GM10266 (cell line): ENCODE measurements at regions not wholly inside any gene's neighbourhood (a gene's known extent, or its start where the extent isn't known, plus 50 kb on each side); places are given as distances from the start of the nearest gene placed in this dataset.
"Not testable (repeated sequence)": the region's sequence is repeated elsewhere in the genome, so short reads cannot be mapped to it uniquely, and the experiment has no call there.

Source experiments
- DNase-seq: peaks from one replicate; pipeline ENCODE4 v3.0.0; 2012; ENCODE audit errors: extremely low spot score
- CTCF ChIP-seq: IDR thresholded peaks from 2 replicates; pipeline ENCODE4 v1.5.1; 2012; ENCODE audit warnings: mild to moderate bottlenecking, low read depth; ENCODE audit not compliant: control insufficient read depth, insufficient read depth; ENCODE audit errors: missing control alignments

- TF ChIP-seq CTCF, result no peak
- no peak for DNase-seq
These were observed 247.9 kb downstream of the SATB1 start for GRCh38 chr3:18177271-18177670.

DNA sequence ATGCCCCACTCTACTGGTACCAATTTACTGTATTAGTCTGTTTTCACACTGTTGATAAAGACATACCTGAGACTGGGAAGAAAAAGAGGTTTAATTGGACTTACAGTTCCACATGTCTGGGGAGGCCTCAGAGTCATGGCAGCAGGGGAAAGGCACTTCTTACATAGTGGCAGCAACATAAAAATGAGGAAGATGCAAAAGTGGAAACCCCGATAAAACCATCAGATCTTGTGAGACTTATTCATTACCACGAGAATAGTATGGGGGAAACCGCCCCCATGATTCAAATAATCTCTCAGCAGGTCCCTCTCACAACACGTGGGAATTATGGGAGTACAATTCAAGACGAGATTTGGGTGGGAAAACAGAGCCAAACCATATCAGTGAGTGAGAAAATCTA is 251.2 kb downstream of the SATB1 start:
- not testable (repeated sequence) for DNase-seq

- TF ChIP-seq CTCF, result no peak
- no peak for DNase-seq
These were observed 265.5 kb downstream of the SATB1 start for GRCh38 chr3:18159681-18160080.

- no peak for TF ChIP-seq CTCF
- DNase-seq, result no peak
These were observed 271.5 kb downstream of the SATB1 start for GRCh38 chr3:18153571-18154173.

DNA sequence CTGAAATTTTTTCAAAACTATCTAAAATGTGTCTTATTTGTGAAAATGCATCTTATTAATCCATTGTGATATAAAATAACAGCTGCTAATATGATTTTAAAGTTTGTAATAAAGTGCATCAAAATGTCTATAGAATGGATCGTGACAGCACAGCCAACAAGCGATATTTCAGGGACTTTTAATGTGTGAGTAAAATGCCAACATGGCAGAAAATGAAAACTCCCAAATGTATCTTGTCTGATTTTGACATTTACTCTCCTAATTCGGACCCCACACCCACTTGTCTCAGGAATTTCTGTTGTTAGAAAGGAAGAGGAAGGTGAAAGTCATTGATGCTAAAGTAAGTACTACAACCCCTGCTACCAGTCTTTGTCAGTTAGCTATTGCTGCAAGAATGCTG is 273.9 kb downstream of the SATB1 start:
- TF ChIP-seq CTCF, result no peak
- no peak for DNase-seq

GRCh38 chr3:18149935-18150334 is 275.2 kb downstream of the SATB1 start:
- no peak for DNase-seq
- no peak for TF ChIP-seq CTCF

DNA sequence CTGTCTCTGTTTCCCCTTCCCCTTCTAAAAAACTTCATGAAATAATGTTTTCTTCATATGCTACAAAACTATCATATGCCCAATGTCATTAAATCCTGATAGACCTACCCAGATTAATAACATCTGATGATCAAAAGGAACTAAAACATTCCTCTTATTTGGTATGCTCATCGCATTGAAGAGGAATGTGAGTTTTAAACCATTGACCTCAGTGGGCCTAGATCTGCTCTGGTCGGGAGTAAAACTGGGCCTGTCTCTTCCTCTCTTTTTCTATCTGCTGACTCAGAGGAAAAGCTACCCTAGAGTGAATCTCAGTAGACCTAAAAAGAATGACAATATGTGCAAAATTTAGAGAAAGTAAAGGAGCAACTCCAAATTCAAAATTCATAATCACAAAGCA is 275.8 kb downstream of the SATB1 start:
- no peak for DNase-seq
- no peak for TF ChIP-seq CTCF

DNA sequence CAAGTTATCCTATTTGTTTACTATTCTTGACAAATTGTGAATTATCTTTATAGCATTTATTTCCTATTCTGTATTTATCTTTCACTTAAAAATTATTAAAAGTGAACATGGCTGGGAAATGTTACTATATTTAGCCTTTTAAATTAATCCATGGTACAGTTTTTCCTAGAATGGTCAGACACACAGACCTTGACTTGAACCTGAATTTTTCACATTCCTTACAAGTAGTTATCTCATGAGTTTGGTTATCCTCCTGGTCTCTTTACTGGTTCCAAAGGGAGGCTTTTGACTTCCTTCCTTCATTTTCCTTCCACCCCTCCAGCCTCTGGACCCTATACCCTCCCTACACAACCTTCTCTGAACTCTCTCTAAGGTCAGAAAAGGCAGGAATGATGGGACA is 280.6 kb downstream of the SATB1 start:
- no peak for TF ChIP-seq CTCF
- no peak for DNase-seq
